Fibroblast of gingiva (primary cell): ENCODE measurements at regions not wholly inside any gene's neighbourhood (a gene's known extent, or its start where the extent isn't known, plus 50 kb on each side); places are given as distances from the start of the nearest gene placed in this dataset.
"Not testable (repeated sequence)": the region's sequence is repeated elsewhere in the genome, so short reads cannot be mapped to it uniquely, and the experiment has no call there.

Experiments
- DNase-seq: peaks from one replicate; pipeline ENCODE4 v3.0.0-alpha.2; 2011; ENCODE audit warnings: low read depth

DNA sequence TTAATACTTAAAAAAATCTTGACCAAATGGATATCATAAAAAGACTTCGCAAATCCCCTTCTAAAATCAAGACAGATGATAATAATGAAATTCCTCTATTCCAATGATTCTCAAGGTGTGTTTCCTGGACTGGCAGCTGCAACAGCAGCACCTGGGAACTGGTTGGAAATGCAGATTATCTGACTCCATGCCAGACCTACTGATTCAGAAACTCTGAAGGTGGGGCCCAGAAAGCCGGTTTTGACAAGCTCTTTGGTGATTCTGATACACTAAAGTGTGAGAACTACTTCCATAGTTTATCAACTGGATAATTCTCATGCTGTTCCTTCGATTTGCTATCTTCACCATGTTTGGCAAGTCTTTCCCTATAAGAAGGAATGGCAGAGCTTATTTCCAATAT is 252.1 kb downstream of the COL12A1 start:
- DNase-seq, result no peak

DNA sequence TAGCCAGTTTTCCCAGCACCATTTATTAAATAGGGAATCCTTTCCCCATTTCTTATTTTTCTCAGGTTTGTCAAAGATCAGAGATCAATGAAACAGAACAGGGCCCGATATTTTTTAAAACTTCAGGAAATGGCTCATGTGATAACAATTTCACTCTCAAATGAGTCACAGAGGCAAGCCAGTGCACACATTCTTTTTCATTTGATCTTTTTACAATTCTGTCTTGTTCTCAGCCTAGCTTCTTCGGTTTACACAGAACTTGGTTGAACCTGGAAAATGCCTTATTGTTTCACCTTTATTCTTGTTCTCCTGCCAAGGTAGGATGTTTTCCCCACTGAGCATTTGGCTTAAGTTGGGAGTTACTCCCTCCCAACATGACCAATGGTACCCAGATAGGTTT is 258.9 kb downstream of the COL12A1 start:
- DNase-seq, result no peak

DNA sequence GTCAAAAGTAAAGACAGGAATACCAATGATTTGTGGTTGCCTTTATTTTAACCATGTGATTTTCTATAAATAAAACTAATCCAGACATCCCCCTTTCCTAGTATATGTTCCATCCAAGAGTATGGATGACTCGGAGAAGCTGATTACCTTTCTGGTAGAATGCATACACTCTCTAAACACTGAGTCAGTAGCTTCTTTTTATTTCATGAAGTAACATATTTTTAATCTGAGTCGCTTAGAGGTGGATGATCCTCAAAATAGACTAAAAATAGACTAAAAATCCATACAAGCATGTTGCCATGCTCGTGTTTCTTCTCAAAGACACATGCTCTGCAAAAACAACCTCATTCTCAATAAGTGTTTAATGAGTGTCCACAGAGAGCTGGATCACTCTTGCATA is 263.7 kb downstream of the COL12A1 start:
- DNase-seq, result no peak

DNA sequence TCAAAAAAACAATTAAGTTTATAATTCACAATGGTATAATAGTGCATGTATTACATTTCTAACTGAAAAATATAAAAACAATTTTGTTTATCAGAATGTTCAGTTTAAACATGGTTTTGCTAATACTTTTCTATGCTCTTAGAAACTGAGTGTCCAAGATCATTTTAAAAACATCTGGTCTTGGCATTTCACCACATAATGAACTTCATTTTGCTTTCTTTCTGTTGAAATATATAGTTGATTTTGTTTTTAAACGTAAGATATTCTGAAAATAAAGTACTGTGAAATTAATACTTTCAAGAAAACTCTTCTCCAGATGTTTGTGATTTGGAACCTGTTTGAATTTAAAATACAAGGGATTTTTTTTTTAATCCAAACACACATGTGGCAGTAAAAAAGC is 264.4 kb downstream of the COL12A1 start:
- peak; percentile 36 for DNase-seq

DNA sequence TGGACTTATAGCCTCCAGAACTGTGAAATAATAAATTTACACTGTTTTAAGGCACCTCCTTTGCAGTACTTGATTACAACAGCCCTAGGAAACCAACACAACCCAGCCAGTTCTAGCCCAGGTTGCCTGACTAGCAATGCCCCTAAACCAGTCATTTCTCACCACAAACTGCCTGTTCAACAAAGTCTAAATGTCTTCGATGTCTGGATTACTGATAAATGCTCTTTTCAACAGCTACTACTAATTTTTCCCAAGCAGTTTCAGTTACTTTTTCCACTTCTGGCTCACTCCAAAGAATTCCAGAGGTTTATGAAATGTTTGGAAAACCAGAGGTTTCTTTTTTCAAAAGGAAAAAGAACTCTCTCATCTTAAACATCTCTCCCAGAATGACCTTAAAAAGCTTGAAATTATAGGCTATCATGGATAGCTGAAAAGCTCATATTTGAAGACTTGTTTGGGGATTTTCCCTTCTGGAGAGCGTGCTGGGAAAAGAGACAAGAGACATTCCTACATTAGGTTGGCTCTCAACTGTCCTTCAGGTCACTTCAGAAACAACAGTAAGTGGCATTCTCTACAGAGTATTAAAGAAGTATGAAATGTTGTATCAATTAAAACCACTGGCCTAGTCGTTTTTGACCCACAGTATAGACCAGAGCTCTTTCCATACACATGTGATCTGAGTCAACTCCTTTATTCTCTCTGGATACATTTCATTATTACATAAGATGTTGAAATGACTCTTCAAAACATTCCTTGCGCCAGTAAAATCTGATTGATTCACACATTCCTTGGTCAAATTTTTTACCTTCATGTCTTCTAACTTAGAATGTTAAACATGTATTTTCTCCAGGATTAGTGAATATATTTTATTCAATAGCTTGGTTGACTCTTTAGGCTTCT is 265.9 kb downstream of the COL12A1 start:
- no peak for DNase-seq

DNA sequence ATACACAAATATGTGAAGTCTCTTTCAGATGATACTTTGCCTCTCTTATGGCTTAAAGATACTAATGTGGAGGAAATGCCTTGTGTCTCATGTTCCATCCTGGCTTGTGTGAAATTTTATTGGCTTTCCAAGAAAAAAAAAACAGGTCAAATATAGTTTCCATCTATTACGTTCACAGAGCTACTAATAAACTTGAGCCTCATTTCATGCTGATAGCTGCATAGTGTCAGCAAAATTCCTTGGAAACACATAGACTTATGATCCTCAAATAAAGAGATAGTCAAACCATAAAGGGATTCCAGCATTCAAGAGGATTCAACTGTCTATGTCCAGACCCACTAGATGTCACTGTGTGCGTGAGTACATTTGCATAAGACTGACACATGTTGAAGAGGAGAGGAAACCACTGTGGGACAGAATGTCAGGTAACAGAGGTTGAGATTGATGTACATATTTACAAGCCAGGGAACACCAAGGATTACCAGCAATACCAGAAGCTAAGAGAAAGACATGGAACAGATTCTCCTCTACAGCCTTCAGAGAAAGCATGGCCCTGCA is 266.6 kb downstream of the COL12A1 start:
- DNase-seq, result no peak

DNA sequence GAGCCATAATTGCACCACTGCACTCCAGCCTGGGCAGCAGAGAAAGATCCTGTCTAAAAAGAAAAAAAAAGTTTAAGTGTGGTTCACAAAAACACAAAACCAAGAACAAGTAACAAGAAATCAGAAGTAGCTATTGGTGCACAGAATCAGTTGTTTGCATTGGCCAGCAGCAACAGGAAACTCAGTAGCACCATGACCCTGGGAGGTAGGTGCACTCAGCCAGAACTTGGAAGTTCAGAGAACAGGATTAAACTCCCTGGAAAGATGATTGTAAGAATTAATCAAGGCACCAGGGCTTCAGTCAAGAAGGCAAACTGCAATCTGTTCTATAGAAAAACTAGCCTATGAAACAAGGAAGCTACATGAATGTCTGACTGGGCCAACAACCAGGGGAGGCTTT is 267.9 kb downstream of the COL12A1 start:
- DNase-seq, result no peak

DNA sequence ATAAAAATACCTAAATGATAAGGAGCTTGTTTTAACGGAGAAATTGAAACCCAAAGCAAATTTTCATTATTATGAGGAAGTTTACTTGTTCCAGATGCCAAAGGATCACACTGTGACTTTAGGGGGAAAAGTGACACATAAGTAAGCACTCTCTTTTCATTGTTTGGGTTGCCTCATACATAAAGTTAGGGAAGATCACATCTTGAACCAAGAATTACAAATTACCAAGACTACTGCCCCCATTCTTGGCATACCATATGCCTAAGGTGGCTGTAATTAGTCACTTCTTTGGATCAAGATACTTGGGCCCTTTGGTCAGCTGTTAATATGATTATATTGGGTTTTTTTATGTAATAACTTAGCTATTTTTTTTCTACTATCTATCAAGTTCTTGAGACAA is 269.0 kb downstream of the COL12A1 start:
- DNase-seq, result peak; percentile 59

DNA sequence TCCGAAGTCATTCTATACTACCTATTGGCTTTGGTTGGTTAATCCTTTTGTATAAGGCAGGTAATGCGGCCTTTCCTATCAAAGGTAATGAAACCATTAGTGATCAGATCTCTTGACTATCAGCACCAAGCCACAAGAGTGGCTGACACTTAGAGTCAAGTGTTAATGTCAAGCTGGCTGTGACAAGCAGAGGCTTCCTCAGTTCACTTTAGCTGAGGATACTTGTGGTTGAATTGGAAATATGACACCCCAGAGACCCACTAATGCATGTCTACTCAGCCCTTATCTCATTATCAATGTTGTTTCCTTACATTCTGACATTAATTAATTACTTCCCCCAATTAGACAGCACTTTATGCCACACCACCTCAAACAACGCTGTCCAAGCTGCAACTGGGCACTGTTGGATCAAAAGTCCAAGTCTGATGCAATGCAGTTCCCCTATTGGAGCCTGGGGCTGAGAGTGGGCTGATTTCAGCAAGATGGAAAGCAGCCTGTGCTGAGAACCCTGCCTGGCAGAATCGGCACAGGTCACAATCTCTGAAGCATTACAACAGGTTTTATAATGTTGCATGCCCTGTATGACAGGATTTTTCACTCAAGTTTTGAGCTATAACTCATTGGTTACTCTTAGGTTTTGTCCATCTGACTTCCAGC is 273.5 kb downstream of the COL12A1 start:
- DNase-seq, result no peak

DNA sequence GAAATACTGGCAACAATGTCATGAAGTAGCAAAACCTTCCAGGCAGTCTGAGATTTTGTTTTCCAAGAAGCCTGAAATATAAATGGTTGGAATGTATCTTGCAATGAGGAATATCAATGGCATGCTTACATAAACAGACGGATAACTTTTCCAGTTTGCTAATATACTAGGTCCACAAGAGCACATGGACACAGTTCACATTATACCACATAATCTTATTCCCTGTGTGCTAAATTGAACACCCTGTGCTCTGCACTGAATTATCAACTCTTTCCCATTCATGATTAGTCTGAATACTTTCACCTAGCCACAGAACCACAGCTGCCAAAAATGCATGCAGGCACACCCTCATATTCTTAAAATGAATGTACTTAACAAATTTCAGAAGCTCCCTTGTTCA is 274.3 kb downstream of the COL12A1 start:
- DNase-seq, result peak; percentile 92

DNA sequence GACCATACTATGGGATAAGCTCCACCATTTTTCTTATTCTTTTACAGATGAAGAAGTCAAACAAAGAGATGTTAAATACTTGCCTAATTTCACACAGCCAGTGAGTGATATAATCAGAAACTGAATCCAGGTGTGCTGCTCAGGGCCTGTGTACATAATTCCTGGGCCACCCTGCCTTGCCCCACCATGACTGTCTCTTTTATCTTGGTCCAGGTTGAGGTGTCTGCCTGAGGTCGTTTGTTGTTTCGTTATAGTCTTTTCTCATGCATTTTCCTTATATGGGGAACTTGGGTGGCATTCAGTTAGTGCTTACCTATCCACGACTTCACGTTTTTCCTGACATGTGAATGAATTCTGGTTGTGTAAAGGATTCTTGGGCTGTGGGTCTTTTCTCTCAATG is 277.6 kb downstream of the COL12A1 start:
- DNase-seq, result no peak

DNA sequence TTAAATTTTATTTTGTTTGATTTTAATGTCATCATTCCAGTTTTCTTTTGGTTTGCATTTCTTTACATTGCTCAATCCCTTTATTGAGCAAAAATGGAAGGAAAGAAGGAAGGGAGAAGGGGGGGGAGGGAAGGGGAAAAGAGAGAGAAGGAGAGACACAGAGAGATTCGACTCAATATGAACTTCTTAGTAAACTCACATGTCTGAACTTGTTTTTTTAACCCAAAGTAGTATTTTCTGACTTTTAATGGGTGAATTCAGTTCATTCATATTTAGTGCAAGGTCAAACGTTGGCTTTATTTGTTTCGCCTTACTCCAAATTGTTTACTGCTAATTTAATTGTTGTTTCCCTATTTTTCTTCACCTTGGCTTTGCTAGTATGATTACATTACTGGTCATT is 278.6 kb downstream of the COL12A1 start:
- DNase-seq, result peak; percentile 20

DNA sequence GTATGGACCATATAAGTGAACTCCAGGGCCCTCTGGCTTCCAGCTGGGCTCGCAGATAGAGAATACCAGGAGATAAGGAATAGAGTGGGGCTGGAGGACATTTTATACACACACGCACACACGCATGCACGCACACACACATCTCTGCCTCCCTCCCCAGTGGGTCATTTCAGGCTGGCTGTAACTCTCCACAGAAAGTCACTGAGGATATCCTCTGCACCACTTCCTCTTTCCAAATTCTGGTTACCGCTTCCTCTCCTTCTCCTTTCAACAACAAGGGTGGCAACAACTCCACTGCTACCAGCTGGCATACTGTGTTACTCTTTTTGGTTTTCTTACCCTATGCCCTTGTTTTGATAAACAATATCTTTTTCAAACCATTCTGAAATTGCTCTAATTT is 280.2 kb downstream of the COL12A1 start:
- DNase-seq, result no peak

DNA sequence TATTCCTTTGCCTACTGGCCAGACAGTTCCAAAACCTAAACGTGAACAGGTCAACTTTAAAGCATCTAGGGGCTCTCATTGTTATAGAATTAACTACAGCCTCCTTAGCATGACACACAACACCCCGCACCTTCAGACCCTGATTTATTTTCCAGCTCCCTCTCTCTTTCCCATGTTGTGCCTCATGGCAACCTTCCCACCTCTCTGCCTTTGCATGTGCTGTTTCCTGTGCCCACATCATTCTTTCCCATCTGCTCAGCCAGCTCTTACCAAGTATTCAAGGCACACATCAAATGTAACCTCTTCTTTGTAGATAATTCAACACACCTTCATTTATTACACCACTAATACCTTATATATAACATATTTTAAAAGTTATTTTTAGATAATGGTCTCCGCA is 291.0 kb downstream of the COL12A1 start:
- DNase-seq, result no peak

DNA sequence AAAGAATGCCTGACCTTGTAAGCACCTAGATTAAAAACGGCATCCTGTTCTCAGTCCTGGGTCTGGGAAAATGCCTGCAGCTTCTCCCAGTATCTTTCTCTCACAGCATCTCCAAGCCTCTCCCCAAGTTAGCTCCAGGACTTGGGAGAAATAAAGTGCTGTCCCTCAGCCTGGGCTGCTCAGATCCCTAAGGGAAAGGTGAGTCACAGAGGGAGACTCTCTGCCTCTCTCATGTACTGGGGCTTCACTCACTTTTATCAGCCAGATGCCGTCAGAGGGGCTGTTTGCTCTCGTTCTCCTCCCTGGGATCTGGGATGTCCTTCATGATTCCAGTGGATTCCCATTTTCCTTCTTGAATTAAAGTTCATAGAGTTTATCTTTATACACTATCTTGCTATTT is 293.6 kb downstream of the COL12A1 start:
- no peak for DNase-seq

DNA sequence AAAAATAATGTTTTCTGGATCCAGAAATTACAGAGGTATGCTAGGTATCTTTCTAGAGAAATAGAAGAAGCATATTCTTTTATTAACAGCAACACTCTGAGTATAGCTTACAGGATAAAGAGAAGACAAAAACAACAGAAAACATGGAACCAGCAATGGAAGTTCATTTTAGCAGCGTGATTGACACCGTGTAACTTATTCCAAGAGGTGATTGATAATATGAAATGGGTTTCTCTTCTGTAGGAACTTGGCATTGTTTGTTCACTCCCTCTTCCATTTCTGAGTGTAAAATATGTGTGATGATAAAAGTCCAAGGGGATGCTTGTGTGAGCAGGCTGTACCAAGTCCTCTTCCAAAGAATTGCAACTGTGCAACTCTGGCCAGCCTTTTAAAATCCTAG is 303.0 kb downstream of the COL12A1 start:
- DNase-seq, result no peak

DNA sequence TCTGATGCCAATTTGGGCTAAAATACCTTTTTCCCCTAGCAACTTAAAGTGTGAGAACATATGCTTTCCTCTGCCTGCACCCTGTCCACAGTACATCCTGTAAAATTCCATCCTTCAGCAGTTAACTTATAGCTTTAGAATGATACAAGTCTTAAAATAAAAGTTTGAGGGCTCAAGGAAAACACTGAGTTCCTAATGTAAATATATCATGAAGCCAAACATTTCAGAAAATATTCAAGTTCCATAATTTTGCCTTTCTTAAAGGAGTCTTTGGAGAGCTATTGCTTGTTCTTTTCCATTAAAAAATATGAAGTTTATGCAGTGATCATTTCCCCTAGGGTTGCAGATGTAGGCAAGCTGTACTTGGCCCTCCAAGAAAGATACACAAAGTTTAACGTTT is 303.8 kb downstream of the COL12A1 start:
- no peak for DNase-seq

DNA sequence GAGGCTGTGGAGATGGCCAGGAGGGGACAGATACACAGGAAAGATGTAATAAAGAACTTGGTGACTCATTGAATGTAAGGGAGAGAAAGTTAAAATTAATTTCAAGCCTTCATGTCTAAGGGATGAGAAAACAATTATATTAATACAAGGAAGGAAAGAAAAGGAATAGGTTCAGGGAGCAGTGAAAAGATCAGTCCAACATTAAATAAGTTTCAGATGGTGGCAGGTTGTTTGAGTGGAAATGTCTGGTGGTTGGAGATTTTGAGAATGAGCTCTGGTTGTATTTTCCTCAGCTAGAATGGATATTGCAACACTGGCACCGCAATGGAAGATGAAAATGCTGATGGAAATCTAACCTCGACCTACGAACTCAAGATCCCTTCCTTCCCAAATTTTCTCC is 304.3 kb downstream of the COL12A1 start:
- no peak for DNase-seq

DNA sequence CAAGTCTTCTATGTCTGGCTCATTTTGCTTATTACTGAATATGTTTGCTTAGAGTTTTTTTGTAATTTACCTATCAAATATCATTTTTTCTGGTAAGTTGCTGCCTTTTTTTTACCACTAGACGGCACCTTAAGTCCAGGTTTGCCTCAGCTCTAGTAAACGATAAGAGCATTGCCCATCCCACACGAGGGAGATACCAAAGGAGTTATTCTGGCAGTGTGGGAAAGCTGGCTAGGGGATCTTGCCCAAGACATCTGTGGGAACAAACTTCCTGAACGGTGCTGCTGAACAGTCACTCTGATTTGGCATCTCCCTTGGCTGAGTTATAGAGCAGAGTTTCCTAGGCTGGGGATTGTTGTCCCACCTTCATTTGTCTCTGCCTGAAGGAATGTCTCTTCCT is 306.4 kb downstream of the COL12A1 start:
- DNase-seq, result peak; percentile 22

DNA sequence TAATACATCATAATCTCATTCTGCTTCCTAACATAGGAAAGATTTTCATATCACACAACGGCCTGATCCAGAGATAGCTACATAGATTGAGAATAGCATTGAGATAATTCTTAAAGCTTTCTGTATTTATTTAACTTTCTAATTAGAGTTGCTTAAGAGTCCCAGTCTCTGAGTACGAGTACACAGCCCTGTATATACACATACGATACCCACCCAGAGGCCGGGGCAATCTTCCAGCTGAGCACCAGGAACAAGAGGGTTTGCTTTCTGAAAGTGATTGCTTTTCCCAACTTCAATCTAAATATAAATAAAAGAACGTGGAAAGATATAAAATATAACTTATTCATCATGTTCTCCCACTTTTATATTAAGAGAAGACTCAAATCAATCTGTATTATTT is 313.8 kb downstream of the COL12A1 start:
- peak; percentile 65 for DNase-seq

DNA sequence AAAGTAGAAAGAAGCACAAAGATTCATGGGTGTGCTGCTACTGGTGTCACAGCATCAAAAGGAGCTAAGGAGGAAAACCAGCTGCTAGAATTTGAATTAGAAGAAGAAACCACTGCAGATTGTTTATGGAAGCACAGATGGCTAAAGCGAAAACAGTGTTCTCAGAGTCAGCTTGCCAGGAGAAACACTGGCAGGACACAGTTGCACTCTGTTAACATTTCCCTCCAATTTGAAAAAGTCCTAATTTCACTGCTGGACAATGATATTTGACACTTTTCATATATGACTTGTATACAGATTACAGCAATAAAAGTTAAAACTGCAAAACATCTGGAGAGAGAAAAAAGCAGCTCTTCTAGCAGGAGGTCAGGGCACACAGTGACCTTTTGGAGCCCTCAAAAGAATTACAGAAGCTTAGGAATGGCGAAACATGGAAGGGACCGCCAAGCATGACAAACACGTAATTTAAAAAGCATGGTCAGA is 314.5 kb downstream of the COL12A1 start:
- peak; percentile 97 for DNase-seq

DNA sequence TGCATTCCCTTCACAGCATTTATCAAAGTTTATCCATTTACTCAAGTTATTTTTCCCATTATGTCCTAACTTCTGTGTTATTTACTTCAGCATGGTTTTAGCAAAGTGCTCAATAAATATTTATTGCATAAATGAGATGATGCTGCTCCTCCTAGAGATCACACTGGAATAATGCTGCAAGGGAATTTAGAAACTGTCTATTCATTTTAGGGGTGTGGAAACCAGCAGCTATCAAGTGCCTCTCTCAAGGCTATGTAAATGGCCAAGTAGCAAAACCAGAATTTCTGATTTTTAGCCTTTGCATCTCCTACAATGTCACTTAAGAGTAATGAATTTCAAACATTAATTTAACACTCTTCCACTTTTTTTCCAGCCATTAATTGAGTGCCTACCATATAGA is 316.2 kb downstream of the COL12A1 start:
- peak; percentile 42 for DNase-seq

DNA sequence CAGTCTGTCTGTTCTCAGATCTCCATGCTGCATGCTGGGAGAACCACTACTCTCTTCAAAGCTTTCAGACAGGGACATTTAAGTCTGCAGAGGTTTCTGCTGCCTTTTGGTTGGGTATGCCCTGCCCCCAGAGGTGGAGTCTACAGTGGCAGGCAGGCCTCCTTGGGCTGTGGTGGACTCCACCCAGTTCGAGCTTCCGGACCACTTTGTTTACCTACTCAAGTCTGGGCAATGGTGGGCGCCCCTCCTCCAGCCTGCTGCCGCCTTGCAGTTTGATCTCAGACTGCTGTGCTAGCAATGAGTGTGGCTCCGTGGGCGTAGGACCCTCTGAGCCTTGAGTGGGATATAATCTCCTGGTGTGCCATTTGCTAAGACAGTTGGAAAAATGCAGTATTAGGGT is 317.1 kb downstream of the COL12A1 start:
- DNase-seq, result not testable (repeated sequence)
